MM.1S (cell line): ENCODE measurements at regions not wholly inside any gene's neighbourhood (a gene's known extent, or its start where the extent isn't known, plus 50 kb on each side); places are given as distances from the start of the nearest gene placed in this dataset.

ENCODE experiments used
- EZH2 ChIP-seq: fragments of 300-600 bp; sonication (generic); optimal IDR thresholded peaks from 2 replicates; pipeline ENCODE3; 2017; ENCODE audit warnings: low read depth, mild to moderate bottlenecking, antibody characterized with exemption, low read length, mixed read lengths
- EZH2phosphoT487 ChIP-seq: fragments of 300-600 bp; sonication (generic); IDR thresholded peaks from 2 replicates; pipeline ENCODE4 v1.6.1; 2018; ENCODE audit warnings: antibody characterized with exemption, low read length
- TF ChIP-seq, protein P1 (sequence below): fragments of 300-600 bp; sonication (generic); IDR thresholded peaks from 2 replicates; pipeline ENCODE4 v1.5.1; 2016; ENCODE audit warnings: antibody characterized with exemption, low read length, mixed read lengths

- TF ChIP-seq EZH2 (no peak), EZH2phosphoT487 (no peak)
- TF ChIP-seq, protein P1, sequence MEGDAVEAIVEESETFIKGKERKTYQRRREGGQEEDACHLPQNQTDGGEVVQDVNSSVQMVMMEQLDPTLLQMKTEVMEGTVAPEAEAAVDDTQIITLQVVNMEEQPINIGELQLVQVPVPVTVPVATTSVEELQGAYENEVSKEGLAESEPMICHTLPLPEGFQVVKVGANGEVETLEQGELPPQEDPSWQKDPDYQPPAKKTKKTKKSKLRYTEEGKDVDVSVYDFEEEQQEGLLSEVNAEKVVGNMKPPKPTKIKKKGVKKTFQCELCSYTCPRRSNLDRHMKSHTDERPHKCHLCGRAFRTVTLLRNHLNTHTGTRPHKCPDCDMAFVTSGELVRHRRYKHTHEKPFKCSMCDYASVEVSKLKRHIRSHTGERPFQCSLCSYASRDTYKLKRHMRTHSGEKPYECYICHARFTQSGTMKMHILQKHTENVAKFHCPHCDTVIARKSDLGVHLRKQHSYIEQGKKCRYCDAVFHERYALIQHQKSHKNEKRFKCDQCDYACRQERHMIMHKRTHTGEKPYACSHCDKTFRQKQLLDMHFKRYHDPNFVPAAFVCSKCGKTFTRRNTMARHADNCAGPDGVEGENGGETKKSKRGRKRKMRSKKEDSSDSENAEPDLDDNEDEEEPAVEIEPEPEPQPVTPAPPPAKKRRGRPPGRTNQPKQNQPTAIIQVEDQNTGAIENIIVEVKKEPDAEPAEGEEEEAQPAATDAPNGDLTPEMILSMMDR, result no peak
Observed at GRCh38 chrX:124231451-124231759, 101.1 kb upstream of the TEX13D start.
